Breast epithelium (tissue), 3 donors: ENCODE measurements at regions not wholly inside any gene's neighbourhood (a gene's known extent, or its start where the extent isn't known, plus 50 kb on each side); places are given as distances from the start of the nearest gene placed in this dataset.

Experiments used
- CTCF ChIP-seq, 3 donors: fragments of 450-650 bp; IDR thresholded peaks; one replicate each; pipeline ENCODE4 v1.5.1; 2016 to 2017; ENCODE audit warnings: antibody characterized with exemption in 3 of 3, mild to moderate bottlenecking in 3 of 3, moderate library complexity in 3 of 3
- POLR2A ChIP-seq: fragments of 450-650 bp; IDR thresholded peaks from one replicate; pipeline ENCODE4 v1.6.1; 2016; ENCODE audit warnings: antibody characterized with exemption, mild to moderate bottlenecking, moderate library complexity
- POLR2AphosphoS5 ChIP-seq, 3 donors: sonication (generic); formaldehyde crosslinking; IDR thresholded peaks; one replicate each; pipeline ENCODE4 v1.6.1; 2017; ENCODE audit warnings: antibody characterized with exemption in 3 of 3

- TF ChIP-seq CTCF (IDR thresholded peaks at IDR 0.05), result no peak
- no peak for TF ChIP-seq POLR2A
- TF ChIP-seq POLR2AphosphoS5 (IDR thresholded peaks at IDR 0.05), result no peak
These were observed 53.3 kb upstream of the IFNE start for GRCh38 chr9:21535396-21535795.
